Prostate gland (tissue), 2 donors: ENCODE measurements at regions not wholly inside any gene's neighbourhood (a gene's known extent, or its start where the extent isn't known, plus 50 kb on each side); places are given as distances from the start of the nearest gene placed in this dataset.

ENCODE experiments used
- POLR2A ChIP-seq: fragments of 450-650 bp; IDR thresholded peaks from one replicate; pipeline ENCODE4 v1.6.1; 2016; ENCODE audit warnings: antibody characterized with exemption, mild to moderate bottlenecking
- POLR2AphosphoS5 ChIP-seq: sonication (generic); formaldehyde crosslinking; IDR thresholded peaks from one replicate; pipeline ENCODE4 v1.6.1; 2017; ENCODE audit warnings: antibody characterized with exemption
- TF ChIP-seq, protein P1 (sequence below), 4 experiments: fragments of 200-600 bp in 2 of 4; fragments of 450-650 bp in 2 of 4; sonication (generic) in 2 of 4; IDR thresholded peaks; 1 replicate in 3 of 4; 2 replicates in 1 of 4; pipeline ENCODE4 v1.5.1; 2016 to 2019; ENCODE audit warnings: antibody characterized with exemption in 4 of 4, mild to moderate bottlenecking in 2 of 4, moderate library complexity in 2 of 4

DNA sequence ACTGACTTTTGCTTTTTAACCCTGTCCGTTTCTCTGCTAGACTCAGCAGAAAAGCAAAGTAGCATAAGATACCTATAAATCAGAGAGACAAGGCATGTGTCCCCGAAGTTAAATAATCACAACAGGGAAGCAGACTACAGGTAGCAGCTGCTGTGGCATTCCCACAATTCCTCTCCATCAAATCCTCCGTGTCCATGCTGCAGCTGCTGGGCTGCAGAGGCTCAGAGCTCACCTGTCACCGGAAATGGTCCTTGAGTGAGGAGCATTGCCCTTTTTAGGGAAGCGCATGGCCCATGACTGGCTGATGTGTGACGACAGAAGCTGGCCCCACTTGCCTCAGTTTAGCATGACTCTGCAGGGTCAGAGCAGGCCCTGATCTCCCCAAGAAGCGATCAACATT, 125.0 kb downstream of the MSX2 start:
- TF ChIP-seq, protein P1, sequence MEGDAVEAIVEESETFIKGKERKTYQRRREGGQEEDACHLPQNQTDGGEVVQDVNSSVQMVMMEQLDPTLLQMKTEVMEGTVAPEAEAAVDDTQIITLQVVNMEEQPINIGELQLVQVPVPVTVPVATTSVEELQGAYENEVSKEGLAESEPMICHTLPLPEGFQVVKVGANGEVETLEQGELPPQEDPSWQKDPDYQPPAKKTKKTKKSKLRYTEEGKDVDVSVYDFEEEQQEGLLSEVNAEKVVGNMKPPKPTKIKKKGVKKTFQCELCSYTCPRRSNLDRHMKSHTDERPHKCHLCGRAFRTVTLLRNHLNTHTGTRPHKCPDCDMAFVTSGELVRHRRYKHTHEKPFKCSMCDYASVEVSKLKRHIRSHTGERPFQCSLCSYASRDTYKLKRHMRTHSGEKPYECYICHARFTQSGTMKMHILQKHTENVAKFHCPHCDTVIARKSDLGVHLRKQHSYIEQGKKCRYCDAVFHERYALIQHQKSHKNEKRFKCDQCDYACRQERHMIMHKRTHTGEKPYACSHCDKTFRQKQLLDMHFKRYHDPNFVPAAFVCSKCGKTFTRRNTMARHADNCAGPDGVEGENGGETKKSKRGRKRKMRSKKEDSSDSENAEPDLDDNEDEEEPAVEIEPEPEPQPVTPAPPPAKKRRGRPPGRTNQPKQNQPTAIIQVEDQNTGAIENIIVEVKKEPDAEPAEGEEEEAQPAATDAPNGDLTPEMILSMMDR (IDR thresholded peaks at IDR 0.05) = no peak
- TF ChIP-seq POLR2A (no peak), POLR2AphosphoS5 (no peak)
